Tongue (tissue), 1 donor: ENCODE measurements at regions not wholly inside any gene's neighbourhood (a gene's known extent, or its start where the extent isn't known, plus 50 kb on each side); places are given as distances from the start of the nearest gene placed in this dataset.
A peak's percentile ranks its signal among the peaks of the same experiment; 100 is the strongest.

Source experiments
- DNase-seq: peaks from one replicate; pipeline ENCODE4 v3.0.0-alpha.2; 2015

GRCh38 chr4:138310498-138310897 lies 68.3 kb upstream of the SLC7A11 start:
- DNase-seq, result peak; percentile 10

GRCh38 chr4:138308356-138308755 lies 66.2 kb upstream of the SLC7A11 start:
- no peak for DNase-seq

DNA sequence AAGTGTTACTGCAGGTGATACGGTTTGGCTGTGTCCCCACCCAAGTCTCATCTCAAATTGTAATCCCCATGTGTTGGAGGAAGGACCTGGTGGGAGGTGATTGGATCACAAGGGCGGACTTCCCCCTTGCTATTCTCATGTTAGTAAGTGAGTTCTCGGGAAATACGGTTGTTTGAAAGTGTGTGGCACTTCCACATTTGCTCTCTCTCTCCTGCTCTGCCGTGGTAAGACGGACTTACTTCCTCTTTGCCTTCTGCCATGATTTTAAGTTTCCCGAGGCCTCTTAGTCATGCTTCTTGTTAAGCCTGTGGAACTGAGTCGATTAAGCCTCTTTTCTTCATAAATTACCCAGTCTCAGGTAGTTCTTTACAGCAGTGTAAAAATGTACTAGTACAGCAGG lies 65.2 kb upstream of the SLC7A11 start:
- DNase-seq, result no peak

DNA sequence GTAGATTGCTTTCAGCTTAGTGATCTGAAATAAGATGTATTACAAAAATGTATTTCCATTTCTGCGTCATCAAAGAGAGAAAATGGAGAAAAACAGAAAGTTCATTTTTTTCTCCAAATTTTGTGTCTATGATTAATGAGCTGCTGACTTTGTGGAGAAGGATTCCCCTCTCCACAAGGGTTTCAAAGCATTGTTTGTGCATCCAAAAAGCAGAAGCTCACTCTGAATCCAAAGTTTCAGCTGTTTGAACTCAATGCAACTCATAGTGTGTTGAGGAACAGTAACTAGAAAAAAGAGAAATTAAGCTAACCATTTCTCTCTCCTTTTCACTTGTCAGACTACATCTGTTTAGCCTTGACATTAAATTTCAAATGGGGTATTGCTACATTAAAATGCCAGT lies 62.9 kb upstream of the SLC7A11 start:
- no peak for DNase-seq

GRCh38 chr4:138301536-138301935 lies 59.4 kb upstream of the SLC7A11 start:
- peak; percentile 16 for DNase-seq

DNA sequence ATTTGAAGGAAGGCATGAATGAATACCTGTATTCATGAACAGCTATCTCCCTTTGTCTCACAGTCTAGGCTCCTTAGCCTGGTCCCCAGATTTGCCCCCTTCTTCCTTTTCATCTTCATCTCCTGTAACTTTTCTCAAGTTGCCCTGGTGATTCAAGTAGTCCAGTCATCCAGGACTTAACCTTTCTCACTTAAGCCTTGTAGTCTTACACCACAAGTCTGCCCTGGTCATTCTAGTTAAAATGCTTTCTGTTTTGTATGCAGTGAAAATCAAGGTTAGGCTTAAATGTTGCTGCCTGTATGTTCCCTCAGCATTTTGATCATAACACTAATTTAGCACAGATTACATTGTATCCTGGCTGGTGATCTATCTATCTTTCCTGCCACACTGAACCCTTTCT lies 58.5 kb upstream of the SLC7A11 start:
- DNase-seq, result no peak

DNA sequence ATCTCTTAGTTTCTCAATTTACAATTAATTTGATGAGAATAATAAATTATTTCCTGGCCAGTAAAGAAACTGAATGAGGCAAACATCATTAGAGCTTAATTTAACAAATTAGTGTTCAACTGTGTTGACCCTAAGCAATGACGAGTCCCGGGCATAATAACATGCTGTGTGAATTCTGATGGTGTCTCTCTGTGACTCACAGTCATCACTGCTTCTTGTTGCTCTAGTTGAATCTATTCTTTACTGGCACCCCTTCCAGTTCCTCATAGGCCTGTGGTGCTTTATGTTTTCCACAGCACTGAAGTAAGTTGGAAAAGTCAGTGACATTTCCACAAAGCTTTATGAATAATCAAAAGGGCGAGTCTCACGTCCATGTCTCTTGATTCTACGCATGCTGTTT lies 57.7 kb upstream of the SLC7A11 start:
- DNase-seq, result no peak

DNA sequence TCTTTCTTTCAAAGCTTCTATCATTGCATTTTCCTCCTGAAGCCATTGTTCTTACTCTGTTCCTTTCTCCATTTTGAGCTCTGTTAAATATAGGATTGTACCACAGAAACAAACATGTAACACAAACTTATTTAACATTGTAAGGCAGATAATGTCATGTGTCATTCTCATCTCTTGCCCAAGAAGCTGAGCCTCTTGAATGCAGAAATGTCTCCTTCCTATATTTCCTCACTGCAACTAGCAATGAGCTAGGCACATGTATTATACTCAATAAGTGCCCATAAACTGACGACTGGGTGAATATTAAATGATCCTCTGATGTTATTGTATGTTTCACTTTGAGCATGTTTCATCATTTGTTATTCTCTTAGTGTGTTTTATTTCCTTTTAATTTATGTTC lies 56.7 kb upstream of the SLC7A11 start:
- DNase-seq, result no peak

DNA sequence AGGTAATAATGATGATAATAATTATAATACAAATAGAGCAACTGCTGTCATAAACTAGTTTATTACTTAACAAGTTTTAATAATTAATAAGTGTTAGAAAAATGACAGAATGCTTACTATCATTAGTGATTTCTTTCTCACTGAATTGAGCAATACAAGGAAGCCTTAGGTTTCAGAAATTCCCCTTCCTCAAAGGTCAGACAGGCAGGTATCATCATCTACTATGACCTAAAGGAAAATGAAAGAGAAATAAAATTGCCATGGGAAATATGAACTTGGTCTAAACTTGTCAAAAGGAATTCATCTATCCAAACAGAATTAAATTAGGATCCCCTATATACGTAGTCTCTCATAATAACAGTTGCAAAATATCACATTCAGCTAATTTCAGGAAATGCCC lies 56.3 kb upstream of the SLC7A11 start:
- no peak for DNase-seq

DNA sequence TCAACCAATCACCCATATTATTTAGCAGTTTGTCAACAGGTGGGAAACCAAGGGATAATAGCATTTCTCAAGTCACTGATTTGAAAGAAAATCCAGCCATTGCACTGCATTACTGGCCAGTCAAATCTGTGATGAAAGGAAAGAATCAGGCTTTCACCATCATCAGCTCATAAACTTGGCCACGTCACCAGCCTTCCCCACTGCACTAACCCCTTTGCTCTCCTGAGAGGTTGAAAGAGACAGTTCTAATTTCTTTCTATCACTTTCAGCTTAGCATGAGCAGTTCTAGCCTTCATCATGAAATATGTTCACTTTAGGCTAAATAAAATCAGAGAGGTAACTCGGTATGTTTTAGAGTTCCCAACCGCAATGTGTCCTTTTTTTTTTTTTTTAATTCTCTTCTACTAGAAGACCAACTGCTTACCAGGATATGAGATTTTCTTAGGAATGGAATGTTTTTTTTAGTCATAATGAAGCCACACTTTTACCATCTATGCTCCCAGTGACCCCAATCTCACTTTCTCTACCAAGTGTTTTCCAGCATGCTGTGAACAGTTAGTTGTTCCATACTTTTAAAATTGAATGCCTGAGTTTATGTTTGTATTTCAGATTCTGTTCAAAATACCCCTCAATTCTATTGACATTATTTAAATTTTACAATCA lies 55.7 kb upstream of the SLC7A11 start:
- no peak for DNase-seq

GRCh38 chr4:138292321-138292720 lies 50.2 kb upstream of the SLC7A11 start:
- no peak for DNase-seq
